IMR-90 (cell line): ENCODE measurements at regions not wholly inside any gene's neighbourhood (a gene's known extent, or its start where the extent isn't known, plus 50 kb on each side); places are given as distances from the start of the nearest gene placed in this dataset.

Source experiments
- ATAC-seq: fragments of 200-7000 bp; cut with Tn5 transposase; 2 replicates; pipeline ENCODE4 v1.9.1; 2020; ENCODE audit warnings: low read depth, mild to moderate bottlenecking, moderate library complexity
- BruUV-seq: library from RNA; stranded (reverse); fragments of 400-500 nt; replicated peaks from 2 replicates; lab custom pipeline; 2021; lab: Mats Ljungman, UMichigan
- CTCF ChIA-PET: fragments of 300-600 bp; formaldehyde crosslinking; extraction: SDS; loops from one replicate; lab custom pipeline; 2021; ENCODE audit warnings: antibody characterized with exemption; lab: Yijun Ruan, JAX
- POLR2A ChIA-PET: fragments of 300-600 bp; sonication (Branson Sonifier 250); formaldehyde crosslinking; loops from one replicate; lab custom pipeline; 2022; ENCODE audit warnings: antibody characterized with exemption; ENCODE audit not compliant: unreplicated experiment; lab: Charles Lee
- DNase-seq: peaks from one replicate; pipeline ENCODE4 v3.0.0; 2013
- H2AFZ ChIP-seq: replicated peaks from 2 replicates; pipeline ENCODE3; 2013; ENCODE audit warnings: low read length, mild to moderate bottlenecking; ENCODE audit not compliant: poor library complexity
- H2AK5ac ChIP-seq: 2 replicates; pipeline ENCODE4 v1.6.1; 2013; ENCODE audit warnings: low read depth, low read length, inconsistent platforms
- H2AK9ac ChIP-seq: replicated peaks from 2 replicates; pipeline ENCODE3; 2013; ENCODE audit warnings: mild to moderate bottlenecking, low read depth, low read length, moderate library complexity; ENCODE audit not compliant: poor library complexity
- H2BK120ac ChIP-seq: 2 replicates; pipeline ENCODE4 v1.6.1; 2013; ENCODE audit warnings: low read depth, low read length, inconsistent platforms
- H2BK15ac ChIP-seq: 3 replicates; pipeline ENCODE4 v1.6.1; 2013; ENCODE audit warnings: low read depth, low read length, inconsistent platforms
- H2BK20ac ChIP-seq: 2 replicates; pipeline ENCODE4 v1.6.1; 2013; ENCODE audit warnings: low read depth, mild to moderate bottlenecking, inconsistent platforms, low read length, moderate library complexity
- H2BK5ac ChIP-seq: 2 replicates; pipeline ENCODE4 v1.6.1; 2013; ENCODE audit warnings: mild to moderate bottlenecking, low read depth, low read length, inconsistent platforms; ENCODE audit not compliant: poor library complexity, severe bottlenecking
- H3K14ac ChIP-seq: replicated peaks from 2 replicates; pipeline ENCODE4 v1.6.1; 2013; ENCODE audit warnings: low read depth, low read length, inconsistent platforms
- H3K18ac ChIP-seq: 2 replicates; pipeline ENCODE4 v1.6.1; 2013; ENCODE audit warnings: low read depth, low read length, control low read depth
- H3K23ac ChIP-seq: 2 replicates; pipeline ENCODE4 v1.6.1; 2013; ENCODE audit warnings: low read depth, low read length, inconsistent platforms
- H3K27ac ChIP-seq: 2 replicates; pipeline ENCODE4 v1.5.1; 2013; ENCODE audit warnings: mild to moderate bottlenecking, control low read depth, low read length; ENCODE audit not compliant: insufficient read depth
- H3K27me3 ChIP-seq: 2 replicates; pipeline ENCODE4 v1.6.1; 2013; ENCODE audit warnings: low read length; ENCODE audit not compliant: control insufficient read depth, insufficient read depth
- H3K36me3 ChIP-seq: 2 replicates; pipeline ENCODE4 v1.6.1; 2013; ENCODE audit warnings: low read length, mixed read lengths; ENCODE audit not compliant: control insufficient read depth, insufficient read depth
- H3K4ac ChIP-seq: 2 replicates; pipeline ENCODE4 v1.6.1; 2013; ENCODE audit warnings: low read depth, low read length, inconsistent platforms
- H3K4me1 ChIP-seq: 2 replicates; pipeline ENCODE4 v1.6.1; 2013; ENCODE audit warnings: low read length, mixed read lengths; ENCODE audit not compliant: control insufficient read depth, insufficient read depth
- H3K4me2 ChIP-seq: 2 replicates; pipeline ENCODE4 v1.6.1; 2013; ENCODE audit warnings: low read depth, mild to moderate bottlenecking, control low read depth, low read length, moderate library complexity
- H3K4me3 ChIP-seq: 2 replicates; pipeline ENCODE4 v1.5.1; 2013; ENCODE audit warnings: low read depth, mild to moderate bottlenecking, control low read depth, low read length, moderate library complexity; ENCODE audit not compliant: insufficient read depth
- H3K56ac ChIP-seq: 2 replicates; pipeline ENCODE4 v1.6.1; 2013; ENCODE audit warnings: low read length, inconsistent platforms; ENCODE audit not compliant: insufficient read depth; ENCODE audit errors: extremely low read depth
- H3K79me1 ChIP-seq, 2 experiments: 2 replicates each; pipeline ENCODE4 v1.6.1; 2013; ENCODE audit warnings: low read length in 2 of 2, inconsistent platforms in 1 of 2, low read depth in 1 of 2
- H3K9ac ChIP-seq: 2 replicates; pipeline ENCODE4 v1.6.1; 2013; ENCODE audit warnings: low read depth, low read length, control low read depth
- H3K9me1 ChIP-seq: 2 replicates; pipeline ENCODE4 v1.6.1; 2013; ENCODE audit warnings: low read length, inconsistent platforms; ENCODE audit not compliant: insufficient read depth
- H3K9me3 ChIP-seq: 2 replicates; pipeline ENCODE4 v1.6.1; 2013; ENCODE audit warnings: low read length; ENCODE audit not compliant: control insufficient read depth, insufficient read depth
- H4K20me1 ChIP-seq: 2 replicates; pipeline ENCODE4 v1.6.1; 2013; ENCODE audit warnings: low read length, inconsistent platforms; ENCODE audit not compliant: insufficient read depth
- H4K5ac ChIP-seq: 2 replicates; pipeline ENCODE4 v1.6.1; 2013; ENCODE audit warnings: mild to moderate bottlenecking, low read depth, low read length, control low read depth
- H4K8ac ChIP-seq, 2 experiments: 2 replicates each; pipeline ENCODE4 v1.6.1; 2013; ENCODE audit warnings: low read depth in 2 of 2, low read length in 2 of 2, control low read depth in 1 of 2, inconsistent platforms in 1 of 2
- H4K91ac ChIP-seq: 2 replicates; pipeline ENCODE4 v1.6.1; 2013; ENCODE audit warnings: low read depth, low read length, inconsistent platforms; ENCODE audit not compliant: insufficient read depth
- BHLHE40 ChIP-seq: fragments of 150-350 bp; IDR thresholded peaks from 2 replicates; pipeline ENCODE4 v1.6.1; 2016; ENCODE audit warnings: mild to moderate bottlenecking, low read depth, low read length
- FOS ChIP-seq: fragments of 150-350 bp; IDR thresholded peaks from 2 replicates; pipeline ENCODE4 v1.6.1; 2016; ENCODE audit warnings: low read depth, low read length
- NFE2L2 ChIP-seq: fragments of 150-350 bp; IDR thresholded peaks from 2 replicates; pipeline ENCODE4 v1.6.1; 2016; ENCODE audit warnings: low read depth, mild to moderate bottlenecking, low read length
- POLR2A ChIP-seq: IDR thresholded peaks from 2 replicates; pipeline ENCODE4 v1.6.1; 2012; ENCODE audit warnings: mild to moderate bottlenecking, low read depth, low read length
- RCOR1 ChIP-seq: IDR thresholded peaks from 2 replicates; pipeline ENCODE4 v1.6.1; 2012; ENCODE audit warnings: mild to moderate bottlenecking, low read length, improper control_type of control experiment; ENCODE audit not compliant: insufficient replicate concordance
- RFX5 ChIP-seq: IDR thresholded peaks from 2 replicates; pipeline ENCODE4 v1.8.0; 2012; ENCODE audit warnings: low read depth, mild to moderate bottlenecking, low read length, moderate library complexity
- SMC3 ChIP-seq: fragments of 150-350 bp; IDR thresholded peaks from 2 replicates; pipeline ENCODE4 v1.6.1; 2016; ENCODE audit warnings: low read depth, mild to moderate bottlenecking, antibody characterized with exemption, low read length, moderate library complexity
- WGBS, 2 experiments: methylation state at CpG; one replicate each; pipeline versions ENCODE4 v1.1.5 to v1.1.7; 2013; ENCODE audit warnings: missing lambda C conversion rate in 2 of 2; ENCODE audit not compliant: insufficient read length in 1 of 2; ENCODE audit errors: extremely low coverage in 2 of 2; 5-methylcytosine and 5-hydroxymethylcytosine counted together
- dilution Hi-C: fragments of 300-500 bp; cut with HindIII; formaldehyde crosslinking; loops from one replicate; pipeline ENCODE4 v1.14.3; 2018; ENCODE audit warnings: low sequenced_read_pairs; ENCODE audit not compliant: unreplicated experiment
- in situ Hi-C: fragments of 300-500 bp; cut with MboI; formaldehyde crosslinking; loops from 3 replicates; pipeline ENCODE4 v1.14.3; 2019; ENCODE audit warnings: low sequenced_read_pairs, inconsistent platforms, mixed read lengths
- intact Hi-C: fragments of 100-400 bp; cut with micrococcal nuclease; formaldehyde crosslinking; loops from 2 replicates; pipeline ENCODE4 v1.10.0; 2022
- TF ChIP-seq, protein P1 (sequence below): conservative IDR thresholded peaks from 2 replicates; pipeline ENCODE4 v1.5.1; 2012; ENCODE audit warnings: mild to moderate bottlenecking, low read depth, low read length, improper control_type of control experiment
- TF ChIP-seq, protein P2 (sequence below): fragments of 150-350 bp; IDR thresholded peaks from 2 replicates; pipeline ENCODE4 v1.6.1; 2016; ENCODE audit warnings: low read depth, mild to moderate bottlenecking, low read length, moderate library complexity, borderline replicate concordance

DNA sequence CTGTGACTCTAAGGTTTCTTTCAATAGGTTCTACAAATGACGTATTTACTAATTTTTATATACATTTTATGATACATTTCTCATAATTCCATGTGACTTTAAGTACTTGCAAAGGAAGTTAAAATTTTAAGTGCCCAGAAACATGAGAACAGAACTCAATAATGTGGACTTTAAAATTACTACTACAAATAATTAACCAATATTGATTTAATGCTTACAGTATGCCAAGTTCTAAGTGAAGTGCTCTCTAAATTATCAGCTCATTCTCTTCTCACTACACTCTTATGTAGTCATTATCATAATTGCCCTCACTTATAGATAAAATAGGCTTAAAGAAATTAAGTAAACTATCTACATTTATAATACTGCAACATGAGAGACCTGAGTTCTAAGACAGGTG lies 1690.7 kb upstream of the CDH9 start:
- Histone ChIP-seq H3K23ac (no peak overlapping the region), H3K14ac (no peak overlapping the region), H3K27ac (no peak overlapping the region), H4K5ac (no peak overlapping the region), H3K27me3 (no peaks in the 10 kb centered on the region), H3K9ac (no peak overlapping the region), H2AK9ac (no peak overlapping the region), H3K18ac (no peak overlapping the region), H3K4ac (no peak overlapping the region), H3K79me1 (no peaks in the 10 kb centered on the region), H3K4me2 (no peak overlapping the region), H3K36me3 (no peaks in the 10 kb centered on the region), H3K9me3 (peaks cover 4% of the 10 kb centered on the region; the same call in 1 of the 2 replicates), H4K20me1 (no peaks in the 10 kb centered on the region), H2BK15ac (no peak overlapping the region), H3K56ac (no peak overlapping the region), H2AFZ (no peak overlapping the region), H2BK20ac (no peak overlapping the region), H2AK5ac (no peak overlapping the region), H3K9me1 (no peaks in the 10 kb centered on the region), H4K8ac (no peak overlapping the region), H3K4me3 (no peak overlapping the region), H4K91ac (no peak overlapping the region), H2BK5ac (no peak overlapping the region), H2BK120ac (no peak overlapping the region), H3K4me1 (no peaks in the 10 kb centered on the region)
- no peak for DNase-seq
- ChIA-PET POLR2A (no interaction called here), CTCF (no interaction called here)
- TF ChIP-seq FOS: no peak
- TF ChIP-seq, protein P1, sequence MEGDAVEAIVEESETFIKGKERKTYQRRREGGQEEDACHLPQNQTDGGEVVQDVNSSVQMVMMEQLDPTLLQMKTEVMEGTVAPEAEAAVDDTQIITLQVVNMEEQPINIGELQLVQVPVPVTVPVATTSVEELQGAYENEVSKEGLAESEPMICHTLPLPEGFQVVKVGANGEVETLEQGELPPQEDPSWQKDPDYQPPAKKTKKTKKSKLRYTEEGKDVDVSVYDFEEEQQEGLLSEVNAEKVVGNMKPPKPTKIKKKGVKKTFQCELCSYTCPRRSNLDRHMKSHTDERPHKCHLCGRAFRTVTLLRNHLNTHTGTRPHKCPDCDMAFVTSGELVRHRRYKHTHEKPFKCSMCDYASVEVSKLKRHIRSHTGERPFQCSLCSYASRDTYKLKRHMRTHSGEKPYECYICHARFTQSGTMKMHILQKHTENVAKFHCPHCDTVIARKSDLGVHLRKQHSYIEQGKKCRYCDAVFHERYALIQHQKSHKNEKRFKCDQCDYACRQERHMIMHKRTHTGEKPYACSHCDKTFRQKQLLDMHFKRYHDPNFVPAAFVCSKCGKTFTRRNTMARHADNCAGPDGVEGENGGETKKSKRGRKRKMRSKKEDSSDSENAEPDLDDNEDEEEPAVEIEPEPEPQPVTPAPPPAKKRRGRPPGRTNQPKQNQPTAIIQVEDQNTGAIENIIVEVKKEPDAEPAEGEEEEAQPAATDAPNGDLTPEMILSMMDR: no peak
- TF ChIP-seq POLR2A: no peak
- no peak for TF ChIP-seq BHLHE40
- TF ChIP-seq, protein P2, sequence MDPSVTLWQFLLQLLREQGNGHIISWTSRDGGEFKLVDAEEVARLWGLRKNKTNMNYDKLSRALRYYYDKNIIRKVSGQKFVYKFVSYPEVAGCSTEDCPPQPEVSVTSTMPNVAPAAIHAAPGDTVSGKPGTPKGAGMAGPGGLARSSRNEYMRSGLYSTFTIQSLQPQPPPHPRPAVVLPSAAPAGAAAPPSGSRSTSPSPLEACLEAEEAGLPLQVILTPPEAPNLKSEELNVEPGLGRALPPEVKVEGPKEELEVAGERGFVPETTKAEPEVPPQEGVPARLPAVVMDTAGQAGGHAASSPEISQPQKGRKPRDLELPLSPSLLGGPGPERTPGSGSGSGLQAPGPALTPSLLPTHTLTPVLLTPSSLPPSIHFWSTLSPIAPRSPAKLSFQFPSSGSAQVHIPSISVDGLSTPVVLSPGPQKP: no peak
- no peak for TF ChIP-seq RCOR1
- no peak for TF ChIP-seq NFE2L2
- no peak for TF ChIP-seq RFX5
- TF ChIP-seq SMC3: no peak
- WGBS, 2 experiments: no CpG with 5 or more reads among the region's 1 CpG
- BruUV-seq: no TSS peak
- dilution Hi-C loops (no loop called here), intact Hi-C loops (no loop called here), in situ Hi-C loops (no loop called here)
- ATAC-seq: no peak
